Adrenal gland (tissue), 9 donors: ENCODE measurements at regions not wholly inside any gene's neighbourhood (a gene's known extent, or its start where the extent isn't known, plus 50 kb on each side); places are given as distances from the start of the nearest gene placed in this dataset.
A peak's percentile ranks its signal among the peaks of the same experiment; 100 is the strongest.

Experiments used
- DNase-seq, 7 donors: peaks; one replicate each; pipeline ENCODE4 v3.0.0-alpha.2; 2019 to 2020
- H3K27ac ChIP-seq, 5 donors: fragments of 200-600 bp; sonication (generic) in 4 of 5; 1 replicate in 3 of 5; 2 replicates in 2 of 5; pipeline versions ENCODE4 v1.5.1 to v1.8.0; 2016 to 2020; ENCODE audit warnings: mild to moderate bottlenecking in 1 of 5
- H3K27me3 ChIP-seq: fragments of 200-600 bp; 2 replicates; pipeline ENCODE4 v1.8.0; 2021
- H3K36me3 ChIP-seq, 2 donors: fragments of 200-600 bp; replicated peaks in 1 of 2; 1 replicate in 1 of 2; 2 replicates in 1 of 2; pipeline versions ENCODE4 v1.5.1 to v1.8.0; 2018 to 2022
- H3K4me1 ChIP-seq, 2 donors: fragments of 200-600 bp; replicated peaks in 1 of 2; 1 replicate in 1 of 2; 2 replicates in 1 of 2; pipeline versions ENCODE4 v1.5.1 to v1.8.0; 2018 to 2021
- H3K4me3 ChIP-seq, 4 donors: fragments of 200-600 bp; sonication (generic) in 3 of 4; one replicate each; pipeline ENCODE4 v1.5.1; 2016 to 2018
- H3K9me3 ChIP-seq, 3 donors: fragments of 200-600 bp; sonication (generic) in 1 of 3; replicated peaks in 1 of 3; 1 replicate in 2 of 3; 2 replicates in 1 of 3; pipeline versions ENCODE4 v1.5.1 to v1.8.0; 2016 to 2021
- CTCF ChIP-seq, 6 experiments: fragments of 450-650 bp in 4 of 6; fragments of 200-600 bp in 2 of 6; sonication (generic) in 1 of 6; IDR thresholded peaks; 1 replicate in 5 of 6; 2 replicates in 1 of 6; pipeline versions ENCODE4 v1.5.1 to v1.8.0; 2016 to 2021; ENCODE audit warnings: antibody characterized with exemption in 6 of 6, mild to moderate bottlenecking in 2 of 6, moderate library complexity in 1 of 6
- POLR2A ChIP-seq, 2 donors: fragments of 450-650 bp; IDR thresholded peaks; one replicate each; pipeline ENCODE4 v1.6.1; 2017; ENCODE audit warnings: antibody characterized with exemption in 2 of 2, mild to moderate bottlenecking in 2 of 2, moderate library complexity in 1 of 2
- WGBS, 4 donors: extraction: QIAGEN DNeasy Blood & Tissue Kit in 2 of 4; methylation state at CpG; one replicate each; pipeline versions ENCODE4 v1.1.5 to v1.1.7; 2013 to 2017; 5-methylcytosine and 5-hydroxymethylcytosine counted together
- intact Hi-C, 2 donors: fragments of 100-400 bp; cut with DNase I; formaldehyde crosslinking; loops; one replicate each; pipeline versions ENCODE4 v1.14.1 to v1.15.0; 2022 to 2023
- donor health status: healthy with polysubstance abuse.
- donor health status: Bipolar disorder and iron deficiency.
- donor health status: DM: yes; HTN: yes; CAD: no.
- donor health status: DM: no; HTN: no; CAD: no.
- donor health status: DM: no; HTN: no; CAD: no.

- Histone ChIP-seq H3K27ac (no peak overlapping the region), H3K36me3 (no peaks in the 10 kb centered on the region), H3K4me1 (no peaks in the 10 kb centered on the region), H3K4me3 (no peak overlapping the region), H3K27me3 (no peaks in the 10 kb centered on the region), H3K9me3 (no peaks in the 10 kb centered on the region)
- 29 to 43% (median 38%) methylated on average over 3 of the region's 3 CpGs for WGBS, 4 donors
- TF ChIP-seq CTCF (IDR thresholded peaks at IDR 0.05) = no peak
- TF ChIP-seq POLR2A (IDR thresholded peaks at IDR 0.05) = no peak
- DNase-seq = no peak
- intact Hi-C loops = no loop called here
These were observed 1599.6 kb downstream of the SLITRK5 start for GRCh38 chr13:89270736-89271135.

- Histone ChIP-seq H3K27ac (no peak overlapping the region), H3K27me3 (no peaks in the 10 kb centered on the region), H3K36me3 (no peaks in the 10 kb centered on the region), H3K9me3 (no peaks in the 10 kb centered on the region), H3K4me1 (no peaks in the 10 kb centered on the region), H3K4me3 (no peak overlapping the region)
- DNase-seq = peak in 1 of 7 donors; percentile 57
- intact Hi-C loops = no loop called here
- WGBS, 4 donors = 60 to 82% (median 76%) methylated on average over 5 of the region's 5 CpGs
- TF ChIP-seq CTCF (IDR thresholded peaks at IDR 0.05) = no peak
- no peak for TF ChIP-seq POLR2A (IDR thresholded peaks at IDR 0.05)
These were observed 1608.2 kb downstream of the SLITRK5 start for GRCh38 chr13:89279374-89279773.

GRCh38 chr13:89281331-89281730, 1610.2 kb downstream of the SLITRK5 start:
- WGBS, 4 donors = 78 to 87% (median 82%) methylated on average over 3 of the region's 3 CpGs
- DNase-seq = no peak
- Histone ChIP-seq H3K27me3 (no peaks in the 10 kb centered on the region), H3K4me1 (no peaks in the 10 kb centered on the region), H3K27ac (no peak overlapping the region), H3K4me3 (no peak overlapping the region), H3K9me3 (no peaks in the 10 kb centered on the region), H3K36me3 (no peaks in the 10 kb centered on the region)
- TF ChIP-seq POLR2A (IDR thresholded peaks at IDR 0.05) = no peak
- no peak for TF ChIP-seq CTCF (IDR thresholded peaks at IDR 0.05)
- intact Hi-C loops = no loop called here

GRCh38 chr13:89282241-89282640, 1611.1 kb downstream of the SLITRK5 start:
- TF ChIP-seq POLR2A (IDR thresholded peaks at IDR 0.05) = no peak
- Histone ChIP-seq H3K4me1 (no peaks in the 10 kb centered on the region), H3K27ac (no peak overlapping the region), H3K27me3 (no peaks in the 10 kb centered on the region), H3K4me3 (no peak overlapping the region), H3K36me3 (no peaks in the 10 kb centered on the region), H3K9me3 (no peaks in the 10 kb centered on the region)
- WGBS, 4 donors = 88 to 98% (median 91%) methylated on average over 1 of the region's 1 CpG
- intact Hi-C loops = no loop called here
- no peak for DNase-seq

- DNase-seq = no peak
- H3K36me3 ChIP-seq = no peaks in the 10 kb centered on the region
These were observed 1616.2 kb downstream of the SLITRK5 start for GRCh38 chr13:89287381-89287780.

More at GRCh38 chr13:89287381-89287780, 1616.2 kb downstream of the SLITRK5 start:
- Histone ChIP-seq H3K4me3 (no peak overlapping the region), H3K27me3 (no peaks in the 10 kb centered on the region), H3K27ac (no peak overlapping the region), H3K4me1 (no peaks in the 10 kb centered on the region), H3K9me3 (no peaks in the 10 kb centered on the region)
- intact Hi-C loops = no loop called here
- TF ChIP-seq CTCF (IDR thresholded peaks at IDR 0.05) = no peak
- TF ChIP-seq POLR2A (IDR thresholded peaks at IDR 0.05) = no peak
- 53 to 60% (median 59%) methylated on average over 2 to 6 of the region's 6 CpGs for WGBS, 4 donors
